ENCODE measurements at regions not wholly inside any gene's neighbourhood (a gene's known extent, or its start where the extent isn't known, plus 50 kb on each side); places are given as distances from the start of the nearest gene placed in this dataset.

GRCh38 chr1:232459087-232459486 is 170.8 kb downstream of the SIPA1L2 start:
- no peak overlapping the region for H3K4me3 Mint-ChIP-seq
- Histone ChIP-seq H3K36me3 (ENCODE audit: control insufficient read depth in 2 of 3, insufficient read depth in 3 of 3, low read length in 3 of 3) (no peaks in the 10 kb centered on the region), H3K4me3 (ENCODE audit: low read length) (no peak overlapping the region), H3K9me3 (ENCODE audit: control insufficient read depth in 2 of 3, low read length in 3 of 3) (no peaks in the 10 kb centered on the region), H3K27me3 (ENCODE audit: control insufficient read depth in 2 of 2, insufficient read depth in 2 of 2, low read length in 2 of 2) (no peaks in the 10 kb centered on the region), H3K27ac (ENCODE audit: low read depth, low read length) (no peak overlapping the region), H3K4me1 (ENCODE audit: control insufficient read depth in 2 of 2, insufficient read depth in 2 of 2, low read length in 2 of 2) (peaks cover 0 to 22% of the 10 kb centered on the region in 2 donors)
- no peaks in the 10 kb centered on the region for H3K9me3 Mint-ChIP-seq
- H3K4me1 Mint-ChIP-seq, result peaks cover 0 to 12% (median 0%) of the 10 kb centered on the region in 7 donors
- no peaks in the 10 kb centered on the region for H3K36me3 Mint-ChIP-seq
- ChIA-PET CTCF (no interaction called here), POLR2A (no interaction called here)
- intact Hi-C loops (cut with micrococcal nuclease), result no loop called here
- H3K27me3 Mint-ChIP-seq, result peaks cover 0 to 5% (median 0%) of the 10 kb centered on the region in 5 donors
- DNase-seq (no peak), ATAC-seq (peak; percentile 22)
- H3K27ac Mint-ChIP-seq, result no peak overlapping the region

DNA sequence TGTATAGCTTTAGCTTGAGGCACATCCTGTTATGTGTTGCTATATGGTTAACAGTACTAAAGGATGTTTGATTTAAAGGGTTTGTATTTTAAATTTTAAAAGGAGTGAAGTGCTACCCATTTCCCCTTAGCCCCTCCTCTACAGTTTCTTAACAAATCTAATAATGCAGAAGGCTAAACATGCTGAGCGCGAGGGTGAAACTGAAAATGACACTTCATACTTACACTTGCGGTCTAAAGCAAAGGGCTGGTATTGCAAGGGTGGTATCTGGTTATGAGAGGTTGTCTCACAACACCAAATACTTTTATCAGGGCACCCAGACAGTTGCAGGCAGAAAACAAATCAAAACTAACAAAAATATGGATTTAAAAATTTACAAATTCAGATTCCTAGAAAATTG is 172.3 kb downstream of the SIPA1L2 start:
- H3K4me3 Mint-ChIP-seq, result peak overlapping the region in 1 of 10 donors; percentile 7
- Histone ChIP-seq H3K27ac (ENCODE audit: low read depth, low read length) (no peak overlapping the region), H3K27me3 (ENCODE audit: control insufficient read depth in 2 of 2, insufficient read depth in 2 of 2, low read length in 2 of 2) (no peaks in the 10 kb centered on the region), H3K4me3 (ENCODE audit: low read length) (no peak overlapping the region), H3K9me3 (ENCODE audit: control insufficient read depth in 2 of 3, low read length in 3 of 3) (no peaks in the 10 kb centered on the region), H3K4me1 (ENCODE audit: control insufficient read depth in 2 of 2, insufficient read depth in 2 of 2, low read length in 2 of 2) (peaks cover 0 to 22% of the 10 kb centered on the region in 2 donors), H3K36me3 (ENCODE audit: control insufficient read depth in 2 of 3, insufficient read depth in 3 of 3, low read length in 3 of 3) (no peaks in the 10 kb centered on the region)
- ATAC-seq (peak; percentile 78), DNase-seq (no peak)
- H3K36me3 Mint-ChIP-seq, result no peaks in the 10 kb centered on the region
- CTCF ChIA-PET, result no interaction called here
- H3K4me1 Mint-ChIP-seq, result peaks cover 0 to 12% (median 0%) of the 10 kb centered on the region in 7 donors
- POLR2A ChIA-PET, result no interaction called here
- H3K9me3 Mint-ChIP-seq, result no peaks in the 10 kb centered on the region
- no peak overlapping the region for H3K27ac Mint-ChIP-seq
- intact Hi-C loops (cut with micrococcal nuclease), result no loop called here
- peaks cover 0 to 5% (median 0%) of the 10 kb centered on the region in 5 donors for H3K27me3 Mint-ChIP-seq

DNA sequence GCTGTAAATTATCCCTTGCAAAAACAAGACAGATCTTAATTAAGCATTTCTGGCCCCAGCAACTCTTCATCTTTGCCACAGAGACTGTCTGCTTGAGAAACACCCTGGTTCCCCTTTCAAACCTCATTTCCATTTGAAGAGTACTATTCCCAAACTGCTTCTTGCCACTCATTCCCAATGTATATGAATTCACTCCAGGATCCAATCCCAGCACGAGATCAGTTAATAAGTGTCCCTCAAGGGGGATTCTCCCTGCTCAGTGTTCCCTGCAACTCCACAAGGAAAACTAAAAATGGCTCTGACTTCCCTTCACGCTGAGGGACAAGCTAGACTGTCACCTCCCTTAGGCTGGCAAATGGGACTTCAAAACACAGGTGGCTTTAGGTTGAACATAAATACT is 173.2 kb downstream of the SIPA1L2 start:
- CTCF ChIA-PET, result no interaction called here
- Histone ChIP-seq H3K27ac (ENCODE audit: low read depth, low read length) (no peak overlapping the region), H3K4me1 (ENCODE audit: control insufficient read depth in 2 of 2, insufficient read depth in 2 of 2, low read length in 2 of 2) (peaks cover 0 to 22% of the 10 kb centered on the region in 2 donors)

GRCh38 chr1:232454227-232454886 is 175.6 kb downstream of the SIPA1L2 start:
- ChIA-PET POLR2A (no interaction called here), CTCF (no interaction called here)
- H3K4me3 ChIP-seq (ENCODE audit: low read length), result no peak overlapping the region
- H3K9me3 ChIP-seq (ENCODE audit: control insufficient read depth in 2 of 3, low read length in 3 of 3), result no peaks in the 10 kb centered on the region
- no peaks in the 10 kb centered on the region for H3K9me3 Mint-ChIP-seq
- H3K4me3 Mint-ChIP-seq, result no peak overlapping the region
- peaks cover 0 to 22% of the 10 kb centered on the region in 2 donors for H3K4me1 ChIP-seq (ENCODE audit: control insufficient read depth in 2 of 2, insufficient read depth in 2 of 2, low read length in 2 of 2)
- peaks cover 0 to 3% (median 0%) of the 10 kb centered on the region in 5 donors for H3K27me3 Mint-ChIP-seq
- DNase-seq (no peak), ATAC-seq (no peak)
- H3K27me3 ChIP-seq (ENCODE audit: control insufficient read depth in 2 of 2, insufficient read depth in 2 of 2, low read length in 2 of 2), result no peaks in the 10 kb centered on the region
- no peaks in the 10 kb centered on the region for H3K36me3 ChIP-seq (ENCODE audit: control insufficient read depth in 2 of 3, insufficient read depth in 3 of 3, low read length in 3 of 3)
- intact Hi-C loops (cut with micrococcal nuclease), result no loop called here
- peaks cover 0 to 22% (median 0%) of the 10 kb centered on the region in 7 donors for H3K4me1 Mint-ChIP-seq
- H3K36me3 Mint-ChIP-seq, result peaks cover 0 to 2% (median 0%) of the 10 kb centered on the region in 5 donors
- no peak overlapping the region for H3K27ac ChIP-seq (ENCODE audit: low read depth, low read length)
- H3K27ac Mint-ChIP-seq, result no peak overlapping the region

More for the DNA sequence above, 173.2 kb downstream of the SIPA1L2 start:
- H3K4me3 Mint-ChIP-seq, result no peak overlapping the region
- ATAC-seq (no peak), DNase-seq (no peak)
- H3K36me3 Mint-ChIP-seq, result peaks cover 0 to 2% (median 0%) of the 10 kb centered on the region in 5 donors
- no peak overlapping the region for H3K27ac Mint-ChIP-seq
- H3K36me3 ChIP-seq (ENCODE audit: control insufficient read depth in 2 of 3, insufficient read depth in 3 of 3, low read length in 3 of 3), result no peaks in the 10 kb centered on the region
- H3K4me3 ChIP-seq (ENCODE audit: low read length), result no peak overlapping the region
- peaks cover 0 to 18% (median 0%) of the 10 kb centered on the region in 7 donors for H3K4me1 Mint-ChIP-seq
- H3K9me3 ChIP-seq (ENCODE audit: control insufficient read depth in 2 of 3, low read length in 3 of 3), result no peaks in the 10 kb centered on the region
- peaks cover 0 to 5% (median 0%) of the 10 kb centered on the region in 5 donors for H3K27me3 Mint-ChIP-seq
- POLR2A ChIA-PET, result no interaction called here
- no peaks in the 10 kb centered on the region for H3K9me3 Mint-ChIP-seq
- intact Hi-C loops (cut with micrococcal nuclease), result no loop called here
- H3K27me3 ChIP-seq (ENCODE audit: control insufficient read depth in 2 of 2, insufficient read depth in 2 of 2, low read length in 2 of 2), result no peaks in the 10 kb centered on the region

DNA sequence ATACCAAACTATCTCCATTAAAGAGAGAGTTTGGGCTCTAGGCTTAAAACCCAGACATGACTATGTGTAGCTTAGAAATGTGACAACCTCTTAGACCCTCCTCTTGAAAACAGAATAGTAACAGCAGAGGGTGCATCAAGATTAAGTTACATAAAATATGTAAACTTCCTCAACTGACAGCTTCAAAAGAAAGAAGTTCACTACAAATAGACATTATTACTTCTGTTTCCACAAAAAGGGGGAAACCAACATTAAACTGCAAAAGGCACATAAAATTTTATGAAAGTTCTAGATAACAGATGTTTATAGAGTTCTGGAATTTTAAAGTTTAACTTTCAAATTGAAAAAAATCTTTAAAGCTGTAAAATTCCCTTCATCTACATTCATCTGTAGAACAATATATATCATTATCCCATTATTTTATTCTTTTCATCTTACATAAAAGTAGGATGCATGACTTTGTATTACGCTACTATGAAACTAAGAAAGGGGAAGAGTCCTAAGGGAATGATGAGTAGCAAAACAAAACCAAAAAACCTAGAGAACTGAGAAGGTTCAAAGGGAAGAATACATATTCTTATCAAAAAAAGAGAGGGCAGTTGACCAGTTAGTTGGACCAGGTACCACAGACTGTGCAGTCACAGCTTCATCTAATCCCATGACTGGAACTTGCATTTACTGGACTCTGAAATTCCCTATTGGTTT is 177.0 kb downstream of the SIPA1L2 start:
- CTCF ChIA-PET, result interaction anchor here (0.6 kb wide), 1 partner anchor 23 kb away, joined by 5 read pairs; no protein-coding TSS in a partner anchor
- no peak overlapping the region for H3K27ac Mint-ChIP-seq
- DNase-seq, result no peak
- peaks cover 0 to 2% (median 0%) of the 10 kb centered on the region in 5 donors for H3K36me3 Mint-ChIP-seq
- POLR2A ChIA-PET, result no interaction called here
- Histone ChIP-seq H3K36me3 (ENCODE audit: control insufficient read depth in 2 of 3, insufficient read depth in 3 of 3, low read length in 3 of 3) (no peaks in the 10 kb centered on the region), H3K9me3 (ENCODE audit: control insufficient read depth in 2 of 3, low read length in 3 of 3) (no peaks in the 10 kb centered on the region), H3K27me3 (ENCODE audit: control insufficient read depth in 2 of 2, insufficient read depth in 2 of 2, low read length in 2 of 2) (no peaks in the 10 kb centered on the region), H3K27ac (ENCODE audit: low read depth, low read length) (no peak overlapping the region), H3K4me1 (ENCODE audit: control insufficient read depth in 2 of 2, insufficient read depth in 2 of 2, low read length in 2 of 2) (peaks cover 0 to 14% of the 10 kb centered on the region in 2 donors), H3K4me3 (ENCODE audit: low read length) (no peak overlapping the region)
- H3K4me1 Mint-ChIP-seq, result peaks cover 0 to 20% (median 0%) of the 10 kb centered on the region in 7 donors
- intact Hi-C loops (cut with micrococcal nuclease), result no loop called here
- H3K4me3 Mint-ChIP-seq, result no peak overlapping the region
- H3K9me3 Mint-ChIP-seq, result no peaks in the 10 kb centered on the region
- ATAC-seq, result no peak
- H3K27me3 Mint-ChIP-seq, result peaks cover 0 to 3% (median 0%) of the 10 kb centered on the region in 5 donors

GRCh38 chr1:232452117-232452516 is 177.8 kb downstream of the SIPA1L2 start:
- Mint-ChIP-seq H3K9me3 (no peaks in the 10 kb centered on the region), H3K36me3 (peaks cover 0 to 2% (median 0%) of the 10 kb centered on the region in 5 donors), H3K27me3 (peaks cover 0 to 3% (median 0%) of the 10 kb centered on the region in 5 donors), H3K27ac (no peak overlapping the region), H3K4me1 (peaks cover 0 to 14% (median 0%) of the 10 kb centered on the region in 7 donors), H3K4me3 (peak overlapping the region in 1 of 10 donors; percentile 15)
- no peak for DNase-seq
- Histone ChIP-seq H3K4me3 (ENCODE audit: low read length) (no peak overlapping the region), H3K27ac (ENCODE audit: low read depth, low read length) (no peak overlapping the region), H3K27me3 (ENCODE audit: control insufficient read depth in 2 of 2, insufficient read depth in 2 of 2, low read length in 2 of 2) (no peaks in the 10 kb centered on the region), H3K9me3 (ENCODE audit: control insufficient read depth in 2 of 3, low read length in 3 of 3) (no peaks in the 10 kb centered on the region), H3K36me3 (ENCODE audit: control insufficient read depth in 2 of 3, insufficient read depth in 3 of 3, low read length in 3 of 3) (no peaks in the 10 kb centered on the region), H3K4me1 (ENCODE audit: control insufficient read depth in 2 of 2, insufficient read depth in 2 of 2, low read length in 2 of 2) (peaks cover 0 to 6% of the 10 kb centered on the region in 2 donors)
- intact Hi-C loops (cut with micrococcal nuclease), result no loop called here
- POLR2A ChIA-PET, result no interaction called here
- ATAC-seq, result no peak
- CTCF ChIA-PET, result no interaction called here

Data from naive thymus-derived CD4-positive, alpha-beta T cell (primary cell).